ENCODE measurements at regions not wholly inside any gene's neighbourhood (a gene's known extent, or its start where the extent isn't known, plus 50 kb on each side); places are given as distances from the start of the nearest gene placed in this dataset.

GRCh38 chr6:85126485-85127167 lies 323.3 kb upstream of the NT5E start:
- peak; percentile 96 for DNase-seq

DNA sequence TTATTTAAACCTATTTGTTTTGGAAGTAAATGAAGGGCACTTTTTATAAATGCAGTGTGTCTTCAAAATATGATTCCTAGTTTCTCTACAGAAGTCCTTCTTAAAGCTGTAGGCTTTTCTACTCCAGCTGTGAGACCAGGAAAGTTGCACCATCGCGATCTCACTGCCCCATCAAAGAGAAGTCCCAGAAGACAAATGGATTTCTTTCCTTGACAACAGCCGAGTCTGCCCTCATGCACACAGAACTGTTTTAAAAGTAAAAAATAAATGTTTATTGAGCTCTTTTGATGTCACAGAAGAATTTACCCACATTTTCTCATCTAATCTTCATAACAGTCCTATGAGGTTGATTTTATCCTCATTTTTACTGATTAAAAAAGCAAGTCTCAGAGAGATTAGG lies 324.4 kb upstream of the NT5E start:
- peak; percentile 66 for DNase-seq

- peak; percentile 94 for DNase-seq
These were observed 325.2 kb upstream of the NT5E start for GRCh38 chr6:85124472-85125354.

- DNase-seq: no peak
These were observed 328.7 kb upstream of the NT5E start for GRCh38 chr6:85121158-85121557.

- no peak for DNase-seq
These were observed 331.1 kb upstream of the NT5E start for GRCh38 chr6:85118652-85119235.

- no peak for DNase-seq
These were observed 331.6 kb upstream of the NT5E start for GRCh38 chr6:85118233-85118632.

- no peak for DNase-seq
These were observed 333.4 kb upstream of the NT5E start for GRCh38 chr6:85116475-85116874.

DNA sequence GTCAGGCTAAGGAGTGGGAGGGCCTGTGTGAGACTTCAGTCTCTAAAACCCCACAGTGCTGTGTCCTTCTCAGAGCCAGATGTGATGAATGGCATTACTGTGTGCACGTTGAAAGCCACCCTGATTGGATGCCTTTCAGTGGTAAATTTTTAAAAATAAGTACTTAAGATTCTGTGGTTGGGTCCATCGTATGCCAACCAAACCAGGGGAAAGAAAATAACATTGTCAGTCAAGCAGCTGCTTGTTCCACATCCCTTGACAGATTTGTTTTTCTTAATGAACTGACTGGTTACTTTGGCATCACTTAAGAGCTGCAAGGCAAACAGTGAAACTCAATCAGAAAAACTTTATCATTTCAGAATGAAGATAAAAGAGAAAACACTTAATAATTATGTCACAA lies 334.0 kb upstream of the NT5E start:
- no peak for DNase-seq

GRCh38 chr6:85115376-85115775 lies 334.5 kb upstream of the NT5E start:
- DNase-seq: no peak

- no peak for DNase-seq
These were observed 335.3 kb upstream of the NT5E start for GRCh38 chr6:85114581-85114935.

DNA sequence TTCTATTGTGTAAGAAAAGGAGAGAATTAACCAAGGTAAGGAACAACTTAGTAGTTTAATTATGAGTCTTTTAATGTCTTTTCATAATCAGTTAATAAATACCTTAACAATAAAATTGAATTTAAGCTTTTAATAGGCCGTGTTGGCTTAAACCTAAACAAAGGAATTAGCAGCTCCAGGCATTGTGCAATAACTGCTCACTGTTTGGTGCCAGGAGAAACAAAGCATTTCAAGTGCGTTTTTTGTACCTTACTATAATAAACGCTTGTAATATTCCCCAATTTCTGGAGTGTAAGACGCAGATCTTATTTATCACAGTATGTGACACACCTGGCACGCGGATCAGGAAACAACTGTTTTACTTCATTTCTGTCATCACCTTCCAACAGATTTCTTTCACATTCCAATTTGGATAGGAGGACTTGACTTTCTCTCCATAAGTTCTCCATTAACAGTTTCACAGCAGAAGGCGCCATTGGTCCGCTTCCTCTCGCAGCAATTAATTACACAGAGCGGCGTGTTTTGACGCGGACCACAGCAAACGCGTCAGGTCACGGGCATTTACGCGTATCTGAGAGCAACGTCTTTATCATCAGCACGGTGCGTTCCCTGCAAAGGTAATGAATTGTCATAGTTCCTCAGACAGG lies 335.8 kb upstream of the NT5E start:
- peak; percentile 70 for DNase-seq

- no peak for DNase-seq
These were observed 337.3 kb upstream of the NT5E start for GRCh38 chr6:85112540-85112939.

DNA sequence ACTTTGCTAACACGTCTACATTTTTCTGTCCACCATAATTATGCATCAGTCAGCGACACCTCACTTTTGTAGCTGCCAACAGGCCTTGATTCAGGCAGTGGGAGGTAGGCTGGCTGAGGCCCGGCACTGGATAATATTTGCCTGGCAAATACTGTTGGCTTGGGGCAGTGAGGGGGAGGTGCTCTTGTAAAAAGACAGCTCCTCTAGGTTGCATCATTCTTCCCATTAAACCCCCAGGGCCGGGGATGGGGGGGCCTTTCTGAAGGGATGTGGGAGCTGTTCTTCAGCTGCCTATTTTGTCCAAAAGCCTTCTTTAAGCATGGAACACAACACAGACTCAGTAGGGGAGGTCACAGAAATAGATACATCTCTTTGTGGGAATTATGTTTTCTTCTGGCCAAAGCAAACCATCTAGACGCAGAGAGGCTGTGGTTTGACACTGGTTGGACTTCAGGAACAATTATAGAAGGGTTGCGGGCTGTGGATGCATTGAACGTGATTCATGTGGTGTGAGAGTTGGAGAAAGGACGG lies 338.3 kb upstream of the NT5E start:
- DNase-seq: peak; percentile 78

GRCh38 chr6:85110943-85111342 lies 338.9 kb upstream of the NT5E start:
- DNase-seq: no peak

GRCh38 chr6:85107701-85108100 lies 342.2 kb upstream of the NT5E start:
- no peak for DNase-seq

- DNase-seq: no peak
These were observed 332.6 kb upstream of the TBX18 start for GRCh38 chr6:85096976-85097375.

- DNase-seq: no peak
These were observed 327.8 kb upstream of the TBX18 start for GRCh38 chr6:85092226-85092625.

GRCh38 chr6:85089255-85089654 lies 324.9 kb upstream of the TBX18 start:
- DNase-seq: no peak

DNA sequence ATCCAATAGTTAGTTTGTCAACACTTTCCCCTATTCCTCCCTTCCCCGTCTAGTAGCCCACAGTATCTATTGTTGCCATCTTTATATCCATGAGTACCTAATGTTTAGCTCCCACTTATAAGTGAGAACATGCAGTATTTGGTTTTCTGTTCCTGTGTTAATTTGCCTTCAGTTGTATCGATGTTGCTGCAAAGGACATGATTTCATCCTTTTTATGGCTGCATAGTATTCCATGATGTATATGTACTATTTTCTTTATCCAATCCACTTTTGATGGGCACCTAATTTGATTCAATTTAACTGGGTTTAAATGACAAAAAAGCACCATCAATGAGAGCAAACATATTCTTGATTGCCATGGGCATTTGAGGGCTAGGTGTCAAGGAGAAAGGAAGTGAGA lies 321.5 kb upstream of the TBX18 start:
- no peak for DNase-seq

- peak; percentile 19 for DNase-seq
These were observed 316.7 kb upstream of the TBX18 start for GRCh38 chr6:85081102-85081501.

- DNase-seq: no peak
These were observed 315.4 kb upstream of the TBX18 start for GRCh38 chr6:85079761-85080160.

DNA sequence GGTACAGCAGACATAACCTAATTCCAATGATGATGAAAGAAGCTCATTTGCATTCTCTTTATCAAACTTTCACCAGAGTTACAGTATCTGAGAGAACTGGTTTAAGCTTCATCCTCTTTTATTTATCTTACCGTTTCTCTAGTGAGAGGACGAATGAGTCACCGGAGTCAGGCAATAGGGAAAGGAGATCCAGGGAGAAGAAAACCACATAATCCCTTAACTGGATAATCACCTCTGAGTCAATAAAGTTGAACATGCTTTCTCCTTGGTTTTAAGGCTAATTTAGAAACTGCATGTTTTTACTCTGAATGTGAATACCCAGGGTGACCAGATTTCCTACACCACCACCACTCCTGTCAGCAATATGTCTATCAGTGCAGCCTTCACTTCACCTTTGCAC lies 313.7 kb upstream of the TBX18 start:
- DNase-seq: peak; percentile 98

DNA sequence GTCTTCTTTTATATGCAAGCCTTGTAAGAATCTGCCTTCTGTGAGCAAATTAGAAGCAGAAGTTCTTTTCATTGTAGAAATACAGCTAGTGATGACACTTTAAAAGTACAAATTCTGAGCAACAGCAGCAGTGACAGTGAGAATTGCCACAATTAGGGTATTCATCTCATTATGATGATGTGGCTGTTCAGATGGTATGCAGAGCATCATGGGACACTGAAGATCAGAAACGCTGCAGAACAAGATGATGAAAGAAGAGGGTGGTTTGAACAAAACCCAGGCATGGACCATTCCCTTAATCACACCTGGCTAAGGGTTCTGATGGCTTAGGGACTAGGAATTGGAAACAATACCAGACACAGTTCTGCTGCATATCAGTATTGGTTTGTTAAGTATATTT lies 312.7 kb upstream of the TBX18 start:
- peak; percentile 64 for DNase-seq

Measured in fibroblast of upper back skin (primary cell).